ENCODE measurements at regions not wholly inside any gene's neighbourhood (a gene's known extent, or its start where the extent isn't known, plus 50 kb on each side); places are given as distances from the start of the nearest gene placed in this dataset.

DNA sequence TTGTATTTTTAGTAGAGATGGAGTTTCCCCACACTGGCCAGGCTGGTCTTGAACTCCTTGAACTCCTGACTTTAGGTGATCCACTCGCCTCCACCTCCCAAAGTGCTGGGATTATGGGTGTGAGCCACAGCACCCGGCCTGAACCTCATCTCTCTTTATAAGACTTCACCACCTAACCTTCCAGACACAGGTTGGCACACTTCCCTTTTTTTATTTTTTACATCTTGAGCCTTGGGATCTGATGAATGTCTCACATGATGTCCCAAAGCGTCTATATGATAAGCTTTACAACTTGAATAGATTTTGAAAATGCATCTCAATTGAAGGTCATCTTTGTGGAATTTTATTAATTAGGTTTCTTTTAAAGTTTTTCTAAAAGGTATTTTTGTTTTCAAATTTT, 172.4 kb upstream of the IVNS1ABP start:
- no peaks in the 10 kb centered on the region for H4K20me1 ChIP-seq (ENCODE audit: insufficient read depth, low read length)
- no peak overlapping the region for H3K27ac ChIP-seq (ENCODE audit: low read depth, low read length, poor library complexity, severe bottlenecking)
- H2AFZ ChIP-seq (ENCODE audit: low read length) = no peak overlapping the region

DNA sequence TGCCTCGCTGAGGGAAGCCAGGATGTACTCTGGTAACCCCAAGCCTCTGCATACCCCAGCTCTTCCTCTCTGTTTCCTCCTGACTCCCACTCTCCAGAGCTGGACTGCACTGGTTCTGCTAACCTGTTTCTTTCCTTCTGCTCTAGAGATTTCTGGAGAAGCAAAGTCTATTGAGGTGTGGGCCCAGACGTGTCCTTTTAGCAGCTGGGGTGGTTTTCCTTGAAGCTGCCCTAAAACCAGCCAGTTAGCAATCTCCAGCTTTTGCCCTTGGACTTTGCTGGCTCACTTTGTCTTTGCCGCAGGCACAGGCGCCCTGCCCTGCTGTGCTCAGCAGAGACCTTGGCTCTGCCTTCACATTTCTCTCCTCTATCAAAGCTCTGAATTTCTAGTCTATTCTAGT, 171.8 kb upstream of the IVNS1ABP start:
- no peak overlapping the region for H3K9ac ChIP-seq (ENCODE audit: low read length)
- H3F3A ChIP-seq (ENCODE audit: insufficient read depth, low read length) = no peaks in the 10 kb centered on the region
- no peaks in the 10 kb centered on the region for H3K79me2 ChIP-seq (ENCODE audit: insufficient read depth, low read length)
- no peaks in the 10 kb centered on the region for H3K27me3 ChIP-seq (ENCODE audit: insufficient read depth, low read length)
- no peak overlapping the region for H3K27ac ChIP-seq (ENCODE audit: low read depth, low read length, poor library complexity, severe bottlenecking)
- no peaks in the 10 kb centered on the region for H3K4me1 ChIP-seq (ENCODE audit: insufficient read depth, low read length, severe bottlenecking)
- no peaks in the 10 kb centered on the region for H4K20me1 ChIP-seq (ENCODE audit: insufficient read depth, low read length)
- no peak overlapping the region for H3K4me2 ChIP-seq (ENCODE audit: low read length)
- no peak for TF ChIP-seq EZH2 (IDR thresholded peaks at IDR 0.05; ENCODE audit: borderline replicate concordance, low read length)
- TF ChIP-seq, protein P1, sequence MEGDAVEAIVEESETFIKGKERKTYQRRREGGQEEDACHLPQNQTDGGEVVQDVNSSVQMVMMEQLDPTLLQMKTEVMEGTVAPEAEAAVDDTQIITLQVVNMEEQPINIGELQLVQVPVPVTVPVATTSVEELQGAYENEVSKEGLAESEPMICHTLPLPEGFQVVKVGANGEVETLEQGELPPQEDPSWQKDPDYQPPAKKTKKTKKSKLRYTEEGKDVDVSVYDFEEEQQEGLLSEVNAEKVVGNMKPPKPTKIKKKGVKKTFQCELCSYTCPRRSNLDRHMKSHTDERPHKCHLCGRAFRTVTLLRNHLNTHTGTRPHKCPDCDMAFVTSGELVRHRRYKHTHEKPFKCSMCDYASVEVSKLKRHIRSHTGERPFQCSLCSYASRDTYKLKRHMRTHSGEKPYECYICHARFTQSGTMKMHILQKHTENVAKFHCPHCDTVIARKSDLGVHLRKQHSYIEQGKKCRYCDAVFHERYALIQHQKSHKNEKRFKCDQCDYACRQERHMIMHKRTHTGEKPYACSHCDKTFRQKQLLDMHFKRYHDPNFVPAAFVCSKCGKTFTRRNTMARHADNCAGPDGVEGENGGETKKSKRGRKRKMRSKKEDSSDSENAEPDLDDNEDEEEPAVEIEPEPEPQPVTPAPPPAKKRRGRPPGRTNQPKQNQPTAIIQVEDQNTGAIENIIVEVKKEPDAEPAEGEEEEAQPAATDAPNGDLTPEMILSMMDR (IDR thresholded peaks at IDR 0.05; ENCODE audit: low read length) = no peak
- H3K9me3 ChIP-seq (ENCODE audit: low read length) = no peaks in the 10 kb centered on the region
- no peak overlapping the region for H2AFZ ChIP-seq (ENCODE audit: low read length)
- no peaks in the 10 kb centered on the region for H3K36me3 ChIP-seq (ENCODE audit: insufficient read depth, low read length)
- H3K9me2 ChIP-seq (ENCODE audit: low read depth, low read length) = no peaks in the 10 kb centered on the region
- no peak overlapping the region for H3K4me3 ChIP-seq (ENCODE audit: low read depth, low read length, poor library complexity, severe bottlenecking)

More for the DNA sequence above, 172.4 kb upstream of the IVNS1ABP start:
- no peak overlapping the region for H3K9ac ChIP-seq (ENCODE audit: low read length)
- H3K4me3 ChIP-seq (ENCODE audit: low read depth, low read length, poor library complexity, severe bottlenecking) = no peak overlapping the region
- TF ChIP-seq, protein P1 (IDR thresholded peaks at IDR 0.05; ENCODE audit: low read length) = no peak
- no peak for TF ChIP-seq EZH2 (IDR thresholded peaks at IDR 0.05; ENCODE audit: borderline replicate concordance, low read length)
- no peak overlapping the region for H3K4me2 ChIP-seq (ENCODE audit: low read length)
- H3K4me1 ChIP-seq (ENCODE audit: insufficient read depth, low read length, severe bottlenecking) = no peaks in the 10 kb centered on the region
- H3K9me2 ChIP-seq (ENCODE audit: low read depth, low read length) = no peaks in the 10 kb centered on the region
- H3K79me2 ChIP-seq (ENCODE audit: insufficient read depth, low read length) = no peaks in the 10 kb centered on the region
- no peaks in the 10 kb centered on the region for H3K27me3 ChIP-seq (ENCODE audit: insufficient read depth, low read length)
- no peaks in the 10 kb centered on the region for H3K9me3 ChIP-seq (ENCODE audit: low read length)
- H3K36me3 ChIP-seq (ENCODE audit: insufficient read depth, low read length) = no peaks in the 10 kb centered on the region
- no peaks in the 10 kb centered on the region for H3F3A ChIP-seq (ENCODE audit: insufficient read depth, low read length)

DNA sequence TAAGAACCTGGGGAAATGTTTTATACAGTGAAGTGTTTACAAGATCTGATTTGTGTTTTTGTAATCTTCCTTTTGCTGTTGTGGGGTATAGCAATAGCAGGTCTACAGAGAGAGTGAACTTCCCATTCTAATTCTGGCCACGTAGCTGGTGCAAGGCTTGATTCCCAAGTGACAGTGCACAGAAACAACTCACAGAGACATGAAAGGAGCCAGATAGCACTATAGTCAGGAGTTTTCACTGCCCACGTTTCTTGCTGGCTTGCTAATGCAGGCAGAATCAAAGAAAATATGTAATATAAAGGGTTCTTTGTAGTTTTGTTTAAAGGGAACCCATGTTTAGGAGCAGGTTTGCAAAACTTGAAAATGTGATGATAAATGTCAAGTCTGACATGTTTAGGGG, 170.9 kb upstream of the IVNS1ABP start:
- Histone ChIP-seq H3K9ac (ENCODE audit: low read length) (no peak overlapping the region), H4K20me1 (ENCODE audit: insufficient read depth, low read length) (no peaks in the 10 kb centered on the region), H3K9me3 (ENCODE audit: low read length) (no peaks in the 10 kb centered on the region), H2AFZ (ENCODE audit: low read length) (no peak overlapping the region), H3K79me2 (ENCODE audit: insufficient read depth, low read length) (no peaks in the 10 kb centered on the region), H3K36me3 (ENCODE audit: insufficient read depth, low read length) (no peaks in the 10 kb centered on the region), H3F3A (ENCODE audit: insufficient read depth, low read length) (no peaks in the 10 kb centered on the region), H3K9me2 (ENCODE audit: low read depth, low read length) (no peaks in the 10 kb centered on the region), H3K27me3 (ENCODE audit: insufficient read depth, low read length) (no peaks in the 10 kb centered on the region), H3K27ac (ENCODE audit: low read depth, low read length, poor library complexity, severe bottlenecking) (no peak overlapping the region), H3K4me2 (ENCODE audit: low read length) (no peak overlapping the region), H3K4me3 (ENCODE audit: low read depth, low read length, poor library complexity, severe bottlenecking) (no peak overlapping the region), H3K4me1 (ENCODE audit: insufficient read depth, low read length, severe bottlenecking) (no peaks in the 10 kb centered on the region)
- TF ChIP-seq, protein P1 (IDR thresholded peaks at IDR 0.05; ENCODE audit: low read length) = no peak
- no peak for TF ChIP-seq EZH2 (IDR thresholded peaks at IDR 0.05; ENCODE audit: borderline replicate concordance, low read length)
